ENCODE measurements at regions not wholly inside any gene's neighbourhood (a gene's known extent, or its start where the extent isn't known, plus 50 kb on each side); places are given as distances from the start of the nearest gene placed in this dataset.

- Histone ChIP-seq H3K9me3 (ENCODE audit: low read length) (no peaks in the 10 kb centered on the region), H3K9ac (ENCODE audit: low read length) (no peak overlapping the region), H3K4me1 (ENCODE audit: insufficient read depth, low read length) (no peaks in the 10 kb centered on the region), H3K36me3 (ENCODE audit: insufficient read depth, low read length) (no peaks in the 10 kb centered on the region), H3K27me3 (ENCODE audit: control insufficient read depth in 1 of 2, insufficient read depth in 2 of 2, low read length in 2 of 2) (no peaks in the 10 kb centered on the region), H3K27ac (ENCODE audit: low read depth, low read length) (no peak overlapping the region), H3K4me3 (ENCODE audit: low read depth in 1 of 2, low read length in 2 of 2) (no peak overlapping the region)
Observed at GRCh38 chr19:29118389-29118788, 94.6 kb downstream of the UQCRFS1 start.

DNA sequence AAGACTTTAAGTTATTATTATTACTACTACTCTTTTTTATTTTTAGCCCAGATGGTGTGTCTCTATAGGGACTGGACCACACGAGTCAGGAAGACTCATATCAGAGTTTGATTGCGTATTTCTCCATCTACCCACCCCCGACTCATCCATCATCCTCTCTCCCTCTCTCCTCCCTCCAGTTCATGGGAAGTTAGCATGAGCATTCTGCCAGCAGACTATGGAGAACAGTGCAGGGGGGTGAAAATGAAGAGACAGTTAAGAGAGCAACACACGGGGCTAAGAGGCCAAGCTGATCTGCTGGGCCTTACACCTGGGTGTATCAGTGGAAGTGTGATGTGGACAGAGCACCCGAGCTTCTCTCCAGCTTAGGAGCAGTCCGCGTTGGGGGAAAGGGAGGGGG lies 95.0 kb downstream of the UQCRFS1 start:
- H3K9ac ChIP-seq (ENCODE audit: low read length) = no peak overlapping the region
- no peak overlapping the region for H3K4me3 ChIP-seq (ENCODE audit: low read depth in 1 of 2, low read length in 2 of 2)
- H3K9me3 ChIP-seq (ENCODE audit: low read length) = no peaks in the 10 kb centered on the region
- H3K4me1 ChIP-seq (ENCODE audit: insufficient read depth, low read length) = no peaks in the 10 kb centered on the region
- H3K36me3 ChIP-seq (ENCODE audit: insufficient read depth, low read length) = no peaks in the 10 kb centered on the region
- no peaks in the 10 kb centered on the region for H3K27me3 ChIP-seq (ENCODE audit: control insufficient read depth in 1 of 2, insufficient read depth in 2 of 2, low read length in 2 of 2)
- H3K27ac ChIP-seq (ENCODE audit: low read depth, low read length) = no peak overlapping the region

- Histone ChIP-seq H3K4me3 (ENCODE audit: low read depth in 1 of 2, low read length in 2 of 2) (no peak overlapping the region), H3K4me1 (ENCODE audit: insufficient read depth, low read length) (no peaks in the 10 kb centered on the region), H3K27me3 (ENCODE audit: control insufficient read depth in 1 of 2, insufficient read depth in 2 of 2, low read length in 2 of 2) (no peaks in the 10 kb centered on the region), H3K27ac (ENCODE audit: low read depth, low read length) (no peak overlapping the region), H3K9ac (ENCODE audit: low read length) (no peak overlapping the region), H3K9me3 (ENCODE audit: low read length) (no peaks in the 10 kb centered on the region), H3K36me3 (ENCODE audit: insufficient read depth, low read length) (no peaks in the 10 kb centered on the region)
Observed at GRCh38 chr19:29115181-29115580, 97.8 kb downstream of the UQCRFS1 start.

DNA sequence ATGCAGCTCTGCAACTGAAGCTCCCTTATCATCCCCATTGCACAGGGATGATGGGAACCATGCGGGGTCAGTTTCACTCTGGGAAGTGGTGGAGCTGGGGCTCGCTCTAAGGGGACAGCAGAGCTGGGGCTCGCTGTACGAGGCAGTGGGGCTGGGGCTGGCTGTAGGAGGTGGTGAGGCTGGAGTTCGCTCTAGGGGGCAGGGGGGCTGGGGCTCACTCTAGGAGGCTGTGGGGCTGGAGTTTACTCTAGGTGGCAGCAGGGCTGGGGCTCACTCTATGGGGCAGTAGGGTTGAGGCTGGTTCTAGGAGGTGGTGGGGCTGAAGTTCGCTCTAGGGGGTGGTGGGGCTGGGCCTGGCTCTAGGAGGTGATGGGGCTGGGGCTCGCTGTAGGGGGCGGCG lies 99.1 kb downstream of the UQCRFS1 start:
- Histone ChIP-seq H3K9me3 (ENCODE audit: low read length) (no peaks in the 10 kb centered on the region), H3K27ac (ENCODE audit: low read depth, low read length) (no peak overlapping the region), H3K9ac (ENCODE audit: low read length) (no peak overlapping the region), H3K4me3 (ENCODE audit: low read depth in 1 of 2, low read length in 2 of 2) (no peak overlapping the region), H3K36me3 (ENCODE audit: insufficient read depth, low read length) (no peaks in the 10 kb centered on the region), H3K4me1 (ENCODE audit: insufficient read depth, low read length) (no peaks in the 10 kb centered on the region), H3K27me3 (ENCODE audit: control insufficient read depth in 1 of 2, insufficient read depth in 2 of 2, low read length in 2 of 2) (no peaks in the 10 kb centered on the region)

- no peaks in the 10 kb centered on the region for H3K27me3 ChIP-seq (ENCODE audit: control insufficient read depth in 1 of 2, insufficient read depth in 2 of 2, low read length in 2 of 2)
- H3K27ac ChIP-seq (ENCODE audit: low read depth, low read length) = no peak overlapping the region
- no peak overlapping the region for H3K4me3 ChIP-seq (ENCODE audit: low read depth in 1 of 2, low read length in 2 of 2)
- H3K9ac ChIP-seq (ENCODE audit: low read length) = no peak overlapping the region
- H3K36me3 ChIP-seq (ENCODE audit: insufficient read depth, low read length) = no peaks in the 10 kb centered on the region
- no peaks in the 10 kb centered on the region for H3K9me3 ChIP-seq (ENCODE audit: low read length)
- H3K4me1 ChIP-seq (ENCODE audit: insufficient read depth, low read length) = no peaks in the 10 kb centered on the region
Observed at GRCh38 chr19:29111576-29111975, 101.4 kb downstream of the UQCRFS1 start.

GRCh38 chr19:29107831-29108230 lies 105.1 kb downstream of the UQCRFS1 start:
- Histone ChIP-seq H3K4me3 (ENCODE audit: low read depth in 1 of 2, low read length in 2 of 2) (no peak overlapping the region), H3K27me3 (ENCODE audit: control insufficient read depth in 1 of 2, insufficient read depth in 2 of 2, low read length in 2 of 2) (no peaks in the 10 kb centered on the region), H3K27ac (ENCODE audit: low read depth, low read length) (no peak overlapping the region)

DNA sequence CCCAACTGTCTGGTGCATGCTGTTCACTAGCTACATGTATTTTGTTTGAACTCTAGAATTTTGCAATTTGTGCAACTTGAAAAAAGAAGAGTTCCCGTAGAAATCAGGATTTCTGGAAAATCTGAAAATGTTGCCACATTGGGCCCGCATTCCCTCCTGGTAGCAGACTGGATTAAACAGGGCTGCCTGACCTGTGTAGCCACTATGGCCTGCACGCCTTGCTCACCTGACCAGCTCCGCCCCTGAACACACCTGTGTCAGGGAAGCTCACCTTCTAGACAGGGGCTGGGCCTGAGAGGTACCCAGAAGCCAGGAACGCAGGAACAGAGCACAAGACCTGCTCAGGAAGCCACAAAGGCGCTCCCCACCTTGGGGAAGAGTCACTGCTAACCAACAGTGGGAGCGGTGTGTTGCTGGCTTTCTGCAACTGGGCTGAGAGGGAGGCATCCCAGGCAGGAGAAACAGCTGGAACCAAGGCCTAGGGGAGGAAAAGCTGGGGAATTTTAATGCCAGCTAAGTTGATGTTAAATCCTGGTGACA lies 106.5 kb downstream of the UQCRFS1 start:
- Histone ChIP-seq H3K36me3 (ENCODE audit: insufficient read depth, low read length) (no peaks in the 10 kb centered on the region), H3K27ac (ENCODE audit: low read depth, low read length) (no peak overlapping the region), H3K9ac (ENCODE audit: low read length) (no peak overlapping the region), H3K9me3 (ENCODE audit: low read length) (no peaks in the 10 kb centered on the region), H3K4me3 (ENCODE audit: low read depth in 1 of 2, low read length in 2 of 2) (no peak overlapping the region), H3K27me3 (ENCODE audit: control insufficient read depth in 1 of 2, insufficient read depth in 2 of 2, low read length in 2 of 2) (no peaks in the 10 kb centered on the region), H3K4me1 (ENCODE audit: insufficient read depth, low read length) (no peaks in the 10 kb centered on the region)

More at GRCh38 chr19:29107831-29108230, 105.1 kb downstream of the UQCRFS1 start:
- H3K36me3 ChIP-seq (ENCODE audit: insufficient read depth, low read length) = no peaks in the 10 kb centered on the region
- H3K9ac ChIP-seq (ENCODE audit: low read length) = no peak overlapping the region
- no peaks in the 10 kb centered on the region for H3K4me1 ChIP-seq (ENCODE audit: insufficient read depth, low read length)
- H3K9me3 ChIP-seq (ENCODE audit: low read length) = no peaks in the 10 kb centered on the region

GRCh38 chr19:29105629-29106292 lies 107.2 kb downstream of the UQCRFS1 start:
- H3K9me3 ChIP-seq (ENCODE audit: low read length) = no peaks in the 10 kb centered on the region
- H3K4me3 ChIP-seq (ENCODE audit: low read depth in 1 of 2, low read length in 2 of 2) = no peak overlapping the region
- H3K36me3 ChIP-seq (ENCODE audit: insufficient read depth, low read length) = no peaks in the 10 kb centered on the region
- H3K27ac ChIP-seq (ENCODE audit: low read depth, low read length) = no peak overlapping the region
- H3K4me1 ChIP-seq (ENCODE audit: insufficient read depth, low read length) = peaks cover 2% of the 10 kb centered on the region
- H3K27me3 ChIP-seq (ENCODE audit: control insufficient read depth in 1 of 2, insufficient read depth in 2 of 2, low read length in 2 of 2) = no peaks in the 10 kb centered on the region
- H3K9ac ChIP-seq (ENCODE audit: low read length) = no peak overlapping the region

GRCh38 chr19:29104605-29105241 lies 108.2 kb downstream of the UQCRFS1 start:
- Histone ChIP-seq H3K4me3 (ENCODE audit: low read depth in 1 of 2, low read length in 2 of 2) (no peak overlapping the region), H3K9ac (ENCODE audit: low read length) (no peak overlapping the region), H3K36me3 (ENCODE audit: insufficient read depth, low read length) (no peaks in the 10 kb centered on the region), H3K27ac (ENCODE audit: low read depth, low read length) (no peak overlapping the region), H3K4me1 (ENCODE audit: insufficient read depth, low read length) (peaks cover 3% of the 10 kb centered on the region), H3K9me3 (ENCODE audit: low read length) (no peaks in the 10 kb centered on the region), H3K27me3 (ENCODE audit: control insufficient read depth in 1 of 2, insufficient read depth in 2 of 2, low read length in 2 of 2) (no peaks in the 10 kb centered on the region)

DNA sequence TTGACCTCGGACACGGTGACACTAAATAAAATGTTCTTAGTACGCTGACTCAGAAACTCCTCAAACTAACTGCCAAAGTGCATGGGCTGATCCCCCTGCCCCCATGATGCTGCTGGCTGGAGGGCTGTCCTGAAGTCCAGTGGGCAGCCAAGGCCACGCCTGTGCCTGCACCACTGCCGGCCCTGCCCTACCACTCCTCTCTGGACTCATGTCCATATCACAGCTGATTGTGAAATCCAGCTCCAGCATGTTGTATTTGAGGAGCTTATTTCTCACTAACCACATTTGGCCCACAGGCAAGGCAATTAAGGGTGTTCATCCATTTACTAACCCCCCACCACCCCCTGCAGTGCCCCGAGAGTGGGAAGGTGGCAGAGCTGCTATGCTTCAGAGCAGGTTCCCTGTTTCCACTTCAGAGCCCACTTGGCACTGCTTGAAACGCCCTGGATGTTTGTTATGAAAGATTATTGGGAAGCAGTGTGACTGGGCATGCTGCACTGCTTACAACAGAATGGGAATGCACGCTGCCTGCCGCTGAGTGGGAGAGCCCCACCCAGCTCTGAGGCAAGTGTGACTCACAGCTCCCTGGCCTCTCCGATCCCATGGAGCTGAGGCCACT lies 114.0 kb downstream of the UQCRFS1 start:
- H3K27me3 ChIP-seq (ENCODE audit: control insufficient read depth in 1 of 2, insufficient read depth in 2 of 2, low read length in 2 of 2) = no peaks in the 10 kb centered on the region
- H3K9ac ChIP-seq (ENCODE audit: low read length) = no peak overlapping the region
- peak overlapping the region; percentile 52 for H3K27ac ChIP-seq (ENCODE audit: low read depth, low read length)
- no peak overlapping the region for H3K4me3 ChIP-seq (ENCODE audit: low read depth in 1 of 2, low read length in 2 of 2)
- H3K36me3 ChIP-seq (ENCODE audit: insufficient read depth, low read length) = no peaks in the 10 kb centered on the region
- peaks cover 3% of the 10 kb centered on the region for H3K4me1 ChIP-seq (ENCODE audit: insufficient read depth, low read length)
- H3K9me3 ChIP-seq (ENCODE audit: low read length) = no peaks in the 10 kb centered on the region

DNA sequence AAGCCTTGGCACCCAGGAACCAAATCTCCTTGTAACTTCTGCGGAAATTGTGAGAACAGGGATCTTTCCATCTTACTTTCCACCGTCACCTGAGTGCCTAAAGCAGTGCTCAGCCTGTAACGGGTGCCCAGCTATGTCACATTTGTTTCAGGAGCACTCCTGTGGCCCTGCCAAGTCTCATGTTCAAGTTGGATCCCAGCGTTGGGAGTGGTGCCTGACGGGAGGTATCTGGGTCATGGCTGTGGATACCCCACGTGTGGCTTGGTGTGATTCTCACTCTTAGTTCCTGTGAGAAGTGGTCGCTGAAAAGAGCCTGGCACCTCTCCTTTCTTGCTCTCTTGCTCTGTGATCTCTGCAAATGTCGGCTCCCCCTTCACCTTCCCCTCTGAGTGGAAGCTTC lies 114.9 kb downstream of the UQCRFS1 start:
- Histone ChIP-seq H3K27me3 (ENCODE audit: control insufficient read depth in 1 of 2, insufficient read depth in 2 of 2, low read length in 2 of 2) (no peaks in the 10 kb centered on the region), H3K4me3 (ENCODE audit: low read depth in 1 of 2, low read length in 2 of 2) (no peak overlapping the region), H3K27ac (ENCODE audit: low read depth, low read length) (no peak overlapping the region), H3K4me1 (ENCODE audit: insufficient read depth, low read length) (peaks cover 3% of the 10 kb centered on the region), H3K9ac (ENCODE audit: low read length) (no peak overlapping the region), H3K9me3 (ENCODE audit: low read length) (no peaks in the 10 kb centered on the region), H3K36me3 (ENCODE audit: insufficient read depth, low read length) (no peaks in the 10 kb centered on the region)
